SK-N-SH (cell line): ENCODE measurements at regions not wholly inside any gene's neighbourhood (a gene's known extent, or its start where the extent isn't known, plus 50 kb on each side); places are given as distances from the start of the nearest gene placed in this dataset.

Experiments
- CTCF ChIA-PET: fragments of 300-600, 350-600 bp; formaldehyde crosslinking; extraction: SDS; loops from one replicate; lab custom pipeline; 2021; lab: Yijun Ruan, JAX
- POLR2A ChIA-PET: fragments of 350-600 bp; sonication (Branson Sonifier 250); formaldehyde crosslinking; extraction: SDS; loops from one replicate; lab custom pipeline; 2020; ENCODE audit warnings: antibody characterized with exemption, inconsistent platforms; lab: Yijun Ruan, JAX
- DNase-seq: peaks from one replicate; pipeline ENCODE4 v3.0.0; 2012
- H2AFZ ChIP-seq: fragments of 200-600 bp; sonication (generic); 2 replicates; pipeline ENCODE4 v1.8.1; 2016; ENCODE audit warnings: antibody characterized with exemption, mild to moderate bottlenecking, low read depth
- H3F3A ChIP-seq: fragments of 200-600 bp; sonication (generic); replicated peaks from 2 replicates; pipeline ENCODE3; 2016; ENCODE audit warnings: antibody characterized with exemption, mild to moderate bottlenecking; ENCODE audit not compliant: insufficient read depth
- H3K27ac ChIP-seq, 2 experiments: fragments of 200-500 bp in 1 of 2; fragments of 200-600 bp in 1 of 2; sonication (Bioruptor generic) in 1 of 2; sonication (generic), shearing (Covaris generic) in 1 of 2; 2 replicates each; pipeline versions ENCODE4 v1.5.1 to v1.6.1; 2014 to 2016; ENCODE audit warnings: low read depth in 2 of 2, inconsistent platforms in 1 of 2, low read length in 1 of 2, mild to moderate bottlenecking in 1 of 2, mixed read lengths in 1 of 2
- H3K27me3 ChIP-seq: fragments of 200-600 bp; sonication (generic), shearing (Covaris generic); 2 replicates; pipeline ENCODE4 v1.6.1; 2016; ENCODE audit warnings: mixed run types; ENCODE audit not compliant: insufficient read depth
- H3K36me3 ChIP-seq, 2 experiments: fragments of 200-500 bp in 1 of 2; fragments of 200-600 bp in 1 of 2; sonication (Bioruptor generic) in 1 of 2; sonication (generic) in 1 of 2; replicated peaks in 1 of 2; 2 replicates each; pipeline versions ENCODE3 to v1.5.1; 2014 to 2016; ENCODE audit warnings: low read length in 1 of 2, mild to moderate bottlenecking in 1 of 2; ENCODE audit not compliant: insufficient read depth in 2 of 2, control insufficient read depth in 1 of 2
- H3K4me1 ChIP-seq, 2 experiments: fragments of 200-500 bp in 1 of 2; fragments of 200-600 bp in 1 of 2; sonication (Bioruptor generic) in 1 of 2; sonication (generic), shearing (Covaris generic) in 1 of 2; 2 replicates each; pipeline versions ENCODE4 v1.5.1 to v1.6.1; 2014 to 2016; ENCODE audit warnings: low read depth in 1 of 2, low read length in 1 of 2, mixed run types in 1 of 2; ENCODE audit not compliant: insufficient read depth in 2 of 2, control insufficient read depth in 1 of 2
- H3K4me2 ChIP-seq: fragments of 200-600 bp; sonication (generic), shearing (Covaris generic); 2 replicates; pipeline ENCODE4 v1.6.1; 2017; ENCODE audit warnings: mixed run types
- H3K4me3 ChIP-seq, 2 experiments: fragments of 200-500 bp in 1 of 2; fragments of 200-600 bp in 1 of 2; sonication (Bioruptor generic) in 1 of 2; sonication (generic), shearing (Covaris generic) in 1 of 2; 2 replicates each; pipeline versions ENCODE4 v1.5.1 to v1.8.1; 2014 to 2016; ENCODE audit warnings: low read depth in 2 of 2, inconsistent platforms in 1 of 2, low read length in 1 of 2, mild to moderate bottlenecking in 1 of 2, mixed read lengths in 1 of 2, moderate library complexity in 1 of 2
- H3K79me2 ChIP-seq: fragments of 200-600 bp; sonication (generic); 2 replicates; pipeline ENCODE4 v1.8.1; 2017; ENCODE audit warnings: mild to moderate bottlenecking; ENCODE audit not compliant: insufficient read depth
- H3K9ac ChIP-seq: fragments of 200-600 bp; sonication (generic); 2 replicates; pipeline ENCODE4 v1.6.1; 2017; ENCODE audit warnings: mixed run types
- H3K9me2 ChIP-seq: fragments of 200-600 bp; sonication (generic); 2 replicates; pipeline ENCODE4 v1.6.1; 2017; ENCODE audit warnings: mixed run types
- H3K9me3 ChIP-seq: fragments of 200-600 bp; sonication (generic); 2 replicates; pipeline ENCODE4 v1.6.1; 2017; ENCODE audit warnings: mixed run types, mild to moderate bottlenecking, moderate library complexity
- H4K20me1 ChIP-seq: fragments of 200-600 bp; sonication (generic); 2 replicates; pipeline ENCODE4 v1.6.1; 2017; ENCODE audit warnings: mild to moderate bottlenecking, mixed run types; ENCODE audit not compliant: insufficient read depth
- CHD2 ChIP-seq: fragments of 150-350 bp; IDR thresholded peaks from 2 replicates; pipeline ENCODE4 v1.6.1; 2018; ENCODE audit warnings: low read length; ENCODE audit not compliant: partially characterized antibody
- EP300 ChIP-seq, 2 experiments: IDR thresholded peaks; 2 replicates each; pipeline versions ENCODE4 v1.4.0 to v1.6.1; 2012; ENCODE audit warnings: borderline replicate concordance in 1 of 2, low read depth in 1 of 2, low read length in 1 of 2
- EZH2phosphoT487 ChIP-seq: fragments of 200-600 bp; sonication (generic); IDR thresholded peaks from 2 replicates; pipeline ENCODE4 v1.6.1; 2017; ENCODE audit warnings: low read depth, mixed run types, mild to moderate bottlenecking, antibody characterized with exemption, moderate library complexity, borderline replicate concordance
- FOXJ3 ChIP-seq: sonication (generic); formaldehyde crosslinking; IDR thresholded peaks from 2 replicates; pipeline ENCODE4 v1.5.1; 2020; ENCODE audit warnings: mild to moderate bottlenecking, missing genetic modification reagents
- JUND ChIP-seq: IDR thresholded peaks from 2 replicates; pipeline ENCODE4 v1.4.0; 2012
- MEF2A ChIP-seq: IDR thresholded peaks from 2 replicates; pipeline ENCODE4 v1.4.0; 2012; ENCODE audit warnings: low read depth, borderline replicate concordance
- MXI1 ChIP-seq: IDR thresholded peaks from 2 replicates; pipeline ENCODE4 v1.6.1; 2012; ENCODE audit warnings: mild to moderate bottlenecking, low read depth, low read length, improper control_type of control experiment
- NFIC ChIP-seq: IDR thresholded peaks from 2 replicates; pipeline ENCODE4 v1.4.0; 2012; ENCODE audit warnings: borderline replicate concordance
- POLR2AphosphoS5 ChIP-seq: IDR thresholded peaks from 2 replicates; pipeline ENCODE4 v1.6.1; 2012; ENCODE audit warnings: low read depth, low read length
- RFX5 ChIP-seq: IDR thresholded peaks from 2 replicates; pipeline ENCODE4 v1.6.1; 2012; ENCODE audit warnings: mild to moderate bottlenecking, improper control_type of control experiment, low read length
- RXRA ChIP-seq: IDR thresholded peaks from 2 replicates; pipeline ENCODE4 v1.4.0; 2012; ENCODE audit warnings: low read depth, mild to moderate bottlenecking, borderline replicate concordance
- SIN3A ChIP-seq: IDR thresholded peaks from 2 replicates; pipeline ENCODE4 v1.6.1; 2012; ENCODE audit warnings: low read depth, mild to moderate bottlenecking, low read length, moderate library complexity, borderline replicate concordance
- TAF1 ChIP-seq: IDR thresholded peaks from 2 replicates; pipeline ENCODE4 v1.6.1; 2012; ENCODE audit warnings: low read depth, mild to moderate bottlenecking, low read length, moderate library complexity, borderline replicate concordance
- WGBS: methylation state at CpG from one replicate; pipeline ENCODE4 v1.1.6; 2017; ENCODE audit warnings: low lambda C conversion rate; 5-methylcytosine and 5-hydroxymethylcytosine counted together
- TF ChIP-seq, protein P1 (sequence below): fragments of 150-350 bp; IDR thresholded peaks from 2 replicates; pipeline ENCODE4 v1.6.1; 2017; ENCODE audit warnings: antibody characterized with exemption, low read length, low read depth, borderline replicate concordance
- TF ChIP-seq, protein P2 (sequence below): IDR thresholded peaks from 2 replicates; pipeline ENCODE4 v1.6.1; 2012; ENCODE audit warnings: mild to moderate bottlenecking, low read depth, low read length, moderate library complexity
- TF ChIP-seq, protein P3 (sequence below): IDR thresholded peaks from 2 replicates; pipeline ENCODE4 v1.4.0; 2012; ENCODE audit warnings: low read depth, borderline replicate concordance
- TF ChIP-seq, protein P4 (sequence below): IDR thresholded peaks from 2 replicates; pipeline ENCODE4 v1.4.0; 2012; ENCODE audit warnings: low read depth, borderline replicate concordance
- TF ChIP-seq, protein P5 (sequence below): fragments of 200-600 bp; sonication (generic); IDR thresholded peaks from 2 replicates; pipeline ENCODE4 v1.6.1; 2017; ENCODE audit warnings: antibody characterized with exemption, mild to moderate bottlenecking, moderate library complexity

DNA sequence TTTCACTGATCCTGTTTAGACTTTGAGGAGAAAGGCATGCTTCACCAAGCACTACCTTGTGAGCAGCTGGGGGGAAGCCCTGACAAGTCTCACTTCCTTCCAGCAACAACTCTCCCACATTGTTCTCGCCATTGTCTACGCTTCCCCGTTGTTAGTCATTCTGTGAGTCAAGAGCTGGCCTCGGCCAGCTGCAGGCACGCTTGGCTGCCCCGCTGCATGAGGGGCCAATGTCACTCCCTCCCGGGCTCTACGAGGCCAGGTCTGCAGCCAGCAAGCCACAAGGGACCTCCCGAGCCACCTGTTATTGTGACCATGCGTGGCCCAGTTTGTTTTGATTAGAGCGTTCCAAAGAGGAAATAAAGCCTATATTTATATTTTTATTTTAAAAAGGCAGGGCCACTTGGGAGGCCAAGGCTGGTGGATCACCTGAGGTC lies 220.9 kb downstream of the FOXO1 start (continued):
- TF ChIP-seq, protein P1, sequence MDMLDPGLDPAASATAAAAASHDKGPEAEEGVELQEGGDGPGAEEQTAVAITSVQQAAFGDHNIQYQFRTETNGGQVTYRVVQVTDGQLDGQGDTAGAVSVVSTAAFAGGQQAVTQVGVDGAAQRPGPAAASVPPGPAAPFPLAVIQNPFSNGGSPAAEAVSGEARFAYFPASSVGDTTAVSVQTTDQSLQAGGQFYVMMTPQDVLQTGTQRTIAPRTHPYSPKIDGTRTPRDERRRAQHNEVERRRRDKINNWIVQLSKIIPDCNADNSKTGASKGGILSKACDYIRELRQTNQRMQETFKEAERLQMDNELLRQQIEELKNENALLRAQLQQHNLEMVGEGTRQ = no peak

DNA sequence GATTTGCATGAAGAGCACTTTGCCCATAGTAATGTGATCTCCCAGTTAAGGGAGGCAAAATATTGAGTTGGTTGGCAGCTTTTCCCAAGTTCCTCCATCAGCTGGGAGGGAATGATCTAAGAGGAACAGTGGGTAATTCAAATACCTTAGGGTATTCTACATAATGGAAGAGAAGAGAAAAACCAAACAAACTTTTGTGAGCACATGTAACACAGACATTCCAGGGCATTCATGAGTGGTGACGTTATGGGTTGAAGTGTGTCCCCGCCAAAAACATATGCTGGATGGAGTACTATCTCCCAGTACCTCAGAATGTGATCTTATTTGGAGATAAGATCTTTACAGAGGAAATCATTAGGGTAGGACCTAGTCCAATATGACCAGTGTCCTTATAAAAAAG lies 220.1 kb downstream of the FOXO1 start:
- CTCF ChIA-PET = no interaction called here
- Histone ChIP-seq H3K9me3 (no peaks in the 10 kb centered on the region), H3K79me2 (no peaks in the 10 kb centered on the region), H3K4me3 (no peak overlapping the region), H3K4me2 (no peak overlapping the region), H3K27me3 (no peaks in the 10 kb centered on the region), H3K4me1 (peaks cover 0 to 13% of the 10 kb centered on the region in 2 experiments; a peak in 2 of 4 replicates), H3K9ac (no peak overlapping the region), H3K36me3 (no peaks in the 10 kb centered on the region), H3K27ac (no peak overlapping the region), H3K9me2 (no peaks in the 10 kb centered on the region), H3F3A (no peaks in the 10 kb centered on the region), H4K20me1 (no peaks in the 10 kb centered on the region), H2AFZ (no peak overlapping the region)
- TF ChIP-seq, protein P2, sequence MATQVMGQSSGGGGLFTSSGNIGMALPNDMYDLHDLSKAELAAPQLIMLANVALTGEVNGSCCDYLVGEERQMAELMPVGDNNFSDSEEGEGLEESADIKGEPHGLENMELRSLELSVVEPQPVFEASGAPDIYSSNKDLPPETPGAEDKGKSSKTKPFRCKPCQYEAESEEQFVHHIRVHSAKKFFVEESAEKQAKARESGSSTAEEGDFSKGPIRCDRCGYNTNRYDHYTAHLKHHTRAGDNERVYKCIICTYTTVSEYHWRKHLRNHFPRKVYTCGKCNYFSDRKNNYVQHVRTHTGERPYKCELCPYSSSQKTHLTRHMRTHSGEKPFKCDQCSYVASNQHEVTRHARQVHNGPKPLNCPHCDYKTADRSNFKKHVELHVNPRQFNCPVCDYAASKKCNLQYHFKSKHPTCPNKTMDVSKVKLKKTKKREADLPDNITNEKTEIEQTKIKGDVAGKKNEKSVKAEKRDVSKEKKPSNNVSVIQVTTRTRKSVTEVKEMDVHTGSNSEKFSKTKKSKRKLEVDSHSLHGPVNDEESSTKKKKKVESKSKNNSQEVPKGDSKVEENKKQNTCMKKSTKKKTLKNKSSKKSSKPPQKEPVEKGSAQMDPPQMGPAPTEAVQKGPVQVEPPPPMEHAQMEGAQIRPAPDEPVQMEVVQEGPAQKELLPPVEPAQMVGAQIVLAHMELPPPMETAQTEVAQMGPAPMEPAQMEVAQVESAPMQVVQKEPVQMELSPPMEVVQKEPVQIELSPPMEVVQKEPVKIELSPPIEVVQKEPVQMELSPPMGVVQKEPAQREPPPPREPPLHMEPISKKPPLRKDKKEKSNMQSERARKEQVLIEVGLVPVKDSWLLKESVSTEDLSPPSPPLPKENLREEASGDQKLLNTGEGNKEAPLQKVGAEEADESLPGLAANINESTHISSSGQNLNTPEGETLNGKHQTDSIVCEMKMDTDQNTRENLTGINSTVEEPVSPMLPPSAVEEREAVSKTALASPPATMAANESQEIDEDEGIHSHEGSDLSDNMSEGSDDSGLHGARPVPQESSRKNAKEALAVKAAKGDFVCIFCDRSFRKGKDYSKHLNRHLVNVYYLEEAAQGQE = no peak
- no peak for TF ChIP-seq FOXJ3
- TF ChIP-seq, protein P3, sequence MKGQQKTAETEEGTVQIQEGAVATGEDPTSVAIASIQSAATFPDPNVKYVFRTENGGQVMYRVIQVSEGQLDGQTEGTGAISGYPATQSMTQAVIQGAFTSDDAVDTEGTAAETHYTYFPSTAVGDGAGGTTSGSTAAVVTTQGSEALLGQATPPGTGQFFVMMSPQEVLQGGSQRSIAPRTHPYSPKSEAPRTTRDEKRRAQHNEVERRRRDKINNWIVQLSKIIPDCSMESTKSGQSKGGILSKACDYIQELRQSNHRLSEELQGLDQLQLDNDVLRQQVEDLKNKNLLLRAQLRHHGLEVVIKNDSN = no peak
- no peak for TF ChIP-seq MXI1
- no peak for TF ChIP-seq POLR2AphosphoS5
- no peak for TF ChIP-seq RFX5
- TF ChIP-seq TAF1 = no peak
- TF ChIP-seq CHD2 = no peak
- TF ChIP-seq, protein P4, sequence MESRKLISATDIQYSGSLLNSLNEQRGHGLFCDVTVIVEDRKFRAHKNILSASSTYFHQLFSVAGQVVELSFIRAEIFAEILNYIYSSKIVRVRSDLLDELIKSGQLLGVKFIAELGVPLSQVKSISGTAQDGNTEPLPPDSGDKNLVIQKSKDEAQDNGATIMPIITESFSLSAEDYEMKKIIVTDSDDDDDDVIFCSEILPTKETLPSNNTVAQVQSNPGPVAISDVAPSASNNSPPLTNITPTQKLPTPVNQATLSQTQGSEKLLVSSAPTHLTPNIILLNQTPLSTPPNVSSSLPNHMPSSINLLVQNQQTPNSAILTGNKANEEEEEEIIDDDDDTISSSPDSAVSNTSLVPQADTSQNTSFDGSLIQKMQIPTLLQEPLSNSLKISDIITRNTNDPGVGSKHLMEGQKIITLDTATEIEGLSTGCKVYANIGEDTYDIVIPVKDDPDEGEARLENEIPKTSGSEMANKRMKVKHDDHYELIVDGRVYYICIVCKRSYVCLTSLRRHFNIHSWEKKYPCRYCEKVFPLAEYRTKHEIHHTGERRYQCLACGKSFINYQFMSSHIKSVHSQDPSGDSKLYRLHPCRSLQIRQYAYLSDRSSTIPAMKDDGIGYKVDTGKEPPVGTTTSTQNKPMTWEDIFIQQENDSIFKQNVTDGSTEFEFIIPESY = no peak
- no peak for TF ChIP-seq RXRA
- TF ChIP-seq EZH2phosphoT487 = no peak
- no peak for TF ChIP-seq NFIC
- TF ChIP-seq MEF2A = no peak
- TF ChIP-seq EP300 (IDR thresholded peaks at IDR 0.05; ENCODE audit: borderline replicate concordance in 1 of 2, low read depth in 1 of 2, low read length in 1 of 2) = no peak
- TF ChIP-seq, protein P5, sequence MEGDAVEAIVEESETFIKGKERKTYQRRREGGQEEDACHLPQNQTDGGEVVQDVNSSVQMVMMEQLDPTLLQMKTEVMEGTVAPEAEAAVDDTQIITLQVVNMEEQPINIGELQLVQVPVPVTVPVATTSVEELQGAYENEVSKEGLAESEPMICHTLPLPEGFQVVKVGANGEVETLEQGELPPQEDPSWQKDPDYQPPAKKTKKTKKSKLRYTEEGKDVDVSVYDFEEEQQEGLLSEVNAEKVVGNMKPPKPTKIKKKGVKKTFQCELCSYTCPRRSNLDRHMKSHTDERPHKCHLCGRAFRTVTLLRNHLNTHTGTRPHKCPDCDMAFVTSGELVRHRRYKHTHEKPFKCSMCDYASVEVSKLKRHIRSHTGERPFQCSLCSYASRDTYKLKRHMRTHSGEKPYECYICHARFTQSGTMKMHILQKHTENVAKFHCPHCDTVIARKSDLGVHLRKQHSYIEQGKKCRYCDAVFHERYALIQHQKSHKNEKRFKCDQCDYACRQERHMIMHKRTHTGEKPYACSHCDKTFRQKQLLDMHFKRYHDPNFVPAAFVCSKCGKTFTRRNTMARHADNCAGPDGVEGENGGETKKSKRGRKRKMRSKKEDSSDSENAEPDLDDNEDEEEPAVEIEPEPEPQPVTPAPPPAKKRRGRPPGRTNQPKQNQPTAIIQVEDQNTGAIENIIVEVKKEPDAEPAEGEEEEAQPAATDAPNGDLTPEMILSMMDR = no peak
- TF ChIP-seq SIN3A = no peak
- no peak for TF ChIP-seq JUND
- POLR2A ChIA-PET = no interaction called here
- DNase-seq = no peak
- WGBS = 84% methylated on average over 2 of the region's 2 CpGs
